PC-9 (cell line): ENCODE measurements at regions not wholly inside any gene's neighbourhood (a gene's known extent, or its start where the extent isn't known, plus 50 kb on each side); places are given as distances from the start of the nearest gene placed in this dataset.

ENCODE experiments used
- BruUV-seq: library from RNA; stranded (reverse); fragments of 400-500 nt; replicated peaks from 2 replicates; lab custom pipeline; 2021; lab: Mats Ljungman, UMichigan
- CTCF ChIA-PET: fragments of 300-600 bp; sonication (Branson Sonifier 250); formaldehyde crosslinking; loops from one replicate; lab custom pipeline; 2022; ENCODE audit warnings: antibody characterized with exemption; lab: Charles Lee
- POLR2A ChIA-PET: fragments of 300-600 bp; sonication (Branson Sonifier 250); formaldehyde crosslinking; loops from one replicate; lab custom pipeline; 2022; ENCODE audit warnings: antibody characterized with exemption; ENCODE audit not compliant: unreplicated experiment; lab: Charles Lee
- DNase-seq, 2 experiments: peaks; one replicate each; pipeline versions ENCODE4 v3.0.0 to v3.0.0-alpha.2; 2015 to 2022; ENCODE audit warnings: mixed read lengths in 1 of 2
- H2AFZ ChIP-seq: fragments of 200-600 bp; sonication (generic); 2 replicates; pipeline ENCODE4 v1.8.1; 2017; ENCODE audit warnings: antibody characterized with exemption
- H3F3A ChIP-seq: fragments of 200-600 bp; sonication (generic); 2 replicates; pipeline ENCODE4 v1.8.1; 2017; ENCODE audit warnings: antibody characterized with exemption, mild to moderate bottlenecking, low read depth; ENCODE audit not compliant: insufficient read depth
- H3K27ac ChIP-seq: fragments of 200-600 bp; sonication (generic); 2 replicates; pipeline ENCODE4 v1.6.1; 2016; ENCODE audit warnings: mixed run types
- H3K27me3 ChIP-seq: fragments of 200-600 bp; sonication (generic); 2 replicates; pipeline ENCODE4 v1.6.1; 2016; ENCODE audit warnings: low read depth, mixed run types; ENCODE audit not compliant: insufficient read depth
- H3K36me3 ChIP-seq: fragments of 200-600 bp; sonication (generic); 2 replicates; pipeline ENCODE4 v1.6.1; 2016; ENCODE audit warnings: low read depth, mixed run types
- H3K4me1 ChIP-seq: fragments of 200-600 bp; sonication (generic); replicated peaks from 2 replicates; pipeline ENCODE4 v1.6.1; 2016; ENCODE audit warnings: mixed run types; ENCODE audit not compliant: insufficient read depth
- H3K4me2 ChIP-seq: fragments of 200-600 bp; sonication (generic); 2 replicates; pipeline ENCODE4 v1.6.1; 2017; ENCODE audit warnings: mixed run types
- H3K4me3 ChIP-seq: fragments of 200-600 bp; sonication (generic); 2 replicates; pipeline ENCODE4 v1.6.1; 2016; ENCODE audit warnings: mixed run types
- H3K79me2 ChIP-seq: fragments of 200-600 bp; sonication (generic); 2 replicates; pipeline ENCODE4 v1.6.1; 2017; ENCODE audit warnings: low read depth, mixed run types
- H3K9me2 ChIP-seq: fragments of 200-600 bp; sonication (generic); 2 replicates; pipeline ENCODE4 v1.8.1; 2017; ENCODE audit warnings: mild to moderate bottlenecking; ENCODE audit not compliant: insufficient read depth
- H3K9me3 ChIP-seq: fragments of 200-600 bp; sonication (generic); 2 replicates; pipeline ENCODE4 v1.8.1; 2016; ENCODE audit warnings: low read depth; ENCODE audit not compliant: insufficient read depth
- H4K20me1 ChIP-seq: fragments of 200-600 bp; sonication (generic); 2 replicates; pipeline ENCODE4 v1.8.1; 2017; ENCODE audit not compliant: insufficient read depth
- CTCF ChIP-seq: fragments of 200-600 bp; sonication (generic); conservative IDR thresholded peaks from 2 replicates; pipeline ENCODE4 v1.6.1; 2017; ENCODE audit warnings: mixed run types, antibody characterized with exemption, mild to moderate bottlenecking, moderate library complexity
- EZH2 ChIP-seq: fragments of 200-600 bp; sonication (generic); IDR thresholded peaks from 2 replicates; pipeline ENCODE4 v1.8.0; 2017; ENCODE audit warnings: antibody characterized with exemption, low read depth
- intact Hi-C: fragments of 100-400 bp; cut with micrococcal nuclease; formaldehyde crosslinking; loops from one replicate; pipeline ENCODE4 v1.10.0; 2022; ENCODE audit not compliant: unreplicated experiment

GRCh38 chr4:189291939-189292338 lies 648.7 kb upstream of the FRG1 start:
- no peak for DNase-seq
- intact Hi-C loops: no loop called here
- Histone ChIP-seq H3K9me3 (no peaks in the 10 kb centered on the region), H3K36me3 (no peaks in the 10 kb centered on the region), H3K4me3 (no peak overlapping the region), H4K20me1 (no peaks in the 10 kb centered on the region), H3F3A (no peaks in the 10 kb centered on the region), H2AFZ (no peak overlapping the region), H3K79me2 (no peaks in the 10 kb centered on the region), H3K9me2 (no peaks in the 10 kb centered on the region), H3K27me3 (no peaks in the 10 kb centered on the region), H3K27ac (no peak overlapping the region), H3K4me2 (no peak overlapping the region), H3K4me1 (no peaks in the 10 kb centered on the region)
- TF ChIP-seq EZH2 (no peak), CTCF (no peak)
- ChIA-PET POLR2A (no interaction called here), CTCF (no interaction called here)
- no TSS peak for BruUV-seq

GRCh38 chr4:189293459-189293858 lies 647.2 kb upstream of the FRG1 start:
- no peaks in the 10 kb centered on the region for H3K9me2 ChIP-seq
- no peaks in the 10 kb centered on the region for H3K4me1 ChIP-seq
- H3K36me3 ChIP-seq: no peaks in the 10 kb centered on the region
- BruUV-seq: no TSS peak
- no peak overlapping the region for H3K4me2 ChIP-seq
- no peak overlapping the region for H3K4me3 ChIP-seq
- POLR2A ChIA-PET: no interaction called here
- no peaks in the 10 kb centered on the region for H4K20me1 ChIP-seq
- no peak overlapping the region for H3K27ac ChIP-seq
- H3K9me3 ChIP-seq: no peaks in the 10 kb centered on the region
- H3K27me3 ChIP-seq: no peaks in the 10 kb centered on the region
- intact Hi-C loops: no loop called here
- no peak for DNase-seq
- CTCF ChIA-PET: no interaction called here
- no peaks in the 10 kb centered on the region for H3F3A ChIP-seq
- TF ChIP-seq EZH2: no peak
- no peak for TF ChIP-seq CTCF
- H3K79me2 ChIP-seq: no peaks in the 10 kb centered on the region
- H2AFZ ChIP-seq: no peak overlapping the region

GRCh38 chr4:189294574-189294973 lies 646.1 kb upstream of the FRG1 start:
- no peaks in the 10 kb centered on the region for H3K27me3 ChIP-seq
- no peak overlapping the region for H3K4me2 ChIP-seq
- no peaks in the 10 kb centered on the region for H3K9me3 ChIP-seq
- no peaks in the 10 kb centered on the region for H3K4me1 ChIP-seq
- ChIA-PET POLR2A (no interaction called here), CTCF (no interaction called here)
- no peaks in the 10 kb centered on the region for H3K36me3 ChIP-seq
- H3F3A ChIP-seq: no peaks in the 10 kb centered on the region
- H3K79me2 ChIP-seq: no peaks in the 10 kb centered on the region
- intact Hi-C loops: no loop called here
- H2AFZ ChIP-seq: no peak overlapping the region
- TF ChIP-seq EZH2 (no peak), CTCF (no peak)
- H3K4me3 ChIP-seq: no peak overlapping the region
- no peak for DNase-seq
- H4K20me1 ChIP-seq: no peaks in the 10 kb centered on the region
- no peak overlapping the region for H3K27ac ChIP-seq
- H3K9me2 ChIP-seq: no peaks in the 10 kb centered on the region
- no TSS peak for BruUV-seq
